ENCODE measurements at regions not wholly inside any gene's neighbourhood (a gene's known extent, or its start where the extent isn't known, plus 50 kb on each side); places are given as distances from the start of the nearest gene placed in this dataset.

DNA sequence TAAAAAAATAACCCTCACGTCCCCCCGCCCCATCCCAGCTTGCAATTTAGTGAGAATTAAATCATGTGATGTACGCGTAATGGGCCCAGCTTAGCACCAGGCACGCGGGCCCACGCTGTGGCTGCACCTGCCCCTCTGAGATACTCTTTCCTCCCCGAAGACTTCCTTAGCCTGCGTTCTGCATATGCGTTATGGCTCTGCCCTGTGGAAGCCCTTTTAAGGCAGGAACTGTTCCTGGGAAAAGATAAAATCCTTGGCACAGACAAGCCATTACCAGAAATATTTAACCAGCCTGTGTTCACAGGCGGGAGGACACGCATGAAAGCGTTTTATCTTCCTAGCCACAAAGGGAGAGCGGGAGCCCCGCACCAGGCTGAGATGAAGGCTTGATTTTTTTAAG lies 311.0 kb downstream of the LRFN2 start:
- no peaks in the 10 kb centered on the region for H3K36me3 ChIP-seq (ENCODE audit: control insufficient read depth in 1 of 2, insufficient read depth in 2 of 2, low read length in 2 of 2)
- no peak overlapping the region for H3K4me3 ChIP-seq (ENCODE audit: low read depth in 1 of 2, low read length in 2 of 2)
- H3K9me3 ChIP-seq (ENCODE audit: control insufficient read depth in 1 of 2, low read length in 2 of 2): no peaks in the 10 kb centered on the region
- no peaks in the 10 kb centered on the region for H3K27me3 ChIP-seq (ENCODE audit: control insufficient read depth in 1 of 2, insufficient read depth in 2 of 2, low read length in 2 of 2)
- no peak overlapping the region for H3K27ac ChIP-seq (ENCODE audit: low read depth, low read length)
- H3K4me1 ChIP-seq (ENCODE audit: control insufficient read depth in 1 of 2, insufficient read depth in 2 of 2, low read length in 2 of 2): peaks cover 0 to 3% of the 10 kb centered on the region in 2 donors
- no peak overlapping the region for H3K9ac ChIP-seq (ENCODE audit: low read depth in 1 of 2, low read length in 2 of 2)

- no peaks in the 10 kb centered on the region for H3K9me3 ChIP-seq (ENCODE audit: control insufficient read depth in 1 of 2, low read length in 2 of 2)
- no peak overlapping the region for H3K27ac ChIP-seq (ENCODE audit: low read depth, low read length)
- H3K9ac ChIP-seq (ENCODE audit: low read depth in 1 of 2, low read length in 2 of 2): no peak overlapping the region
- no peaks in the 10 kb centered on the region for H3K27me3 ChIP-seq (ENCODE audit: control insufficient read depth in 1 of 2, insufficient read depth in 2 of 2, low read length in 2 of 2)
- peaks cover 0 to 3% of the 10 kb centered on the region in 2 donors for H3K4me1 ChIP-seq (ENCODE audit: control insufficient read depth in 1 of 2, insufficient read depth in 2 of 2, low read length in 2 of 2)
- no peak overlapping the region for H3K4me3 ChIP-seq (ENCODE audit: low read depth in 1 of 2, low read length in 2 of 2)
- H3K36me3 ChIP-seq (ENCODE audit: control insufficient read depth in 1 of 2, insufficient read depth in 2 of 2, low read length in 2 of 2): no peaks in the 10 kb centered on the region
Observed at GRCh38 chr6:40274058-40274457, 313.1 kb downstream of the LRFN2 start.

DNA sequence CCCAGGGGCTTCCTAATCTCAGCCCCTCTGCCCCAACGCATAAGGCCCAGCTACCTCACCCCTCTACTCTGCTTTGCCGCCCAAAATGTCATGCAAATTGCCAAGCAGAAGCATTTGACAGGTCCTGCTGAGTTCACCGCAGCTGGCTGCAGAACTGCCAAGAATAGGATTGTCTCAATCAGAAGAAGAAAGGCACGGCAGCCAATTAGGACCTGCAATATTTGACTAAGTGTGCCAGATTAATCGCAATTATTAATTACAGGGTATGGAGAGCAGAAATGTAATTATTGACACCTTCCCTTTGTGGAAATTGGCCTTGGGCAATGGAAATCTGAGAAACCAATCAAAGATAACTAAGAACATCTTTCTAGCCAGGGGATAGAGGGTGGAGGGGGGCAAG lies 318.6 kb downstream of the LRFN2 start:
- Histone ChIP-seq H3K36me3 (ENCODE audit: control insufficient read depth in 1 of 2, insufficient read depth in 2 of 2, low read length in 2 of 2) (no peaks in the 10 kb centered on the region), H3K9me3 (ENCODE audit: control insufficient read depth in 1 of 2, low read length in 2 of 2) (no peaks in the 10 kb centered on the region), H3K4me3 (ENCODE audit: low read depth in 1 of 2, low read length in 2 of 2) (no peak overlapping the region), H3K4me1 (ENCODE audit: control insufficient read depth in 1 of 2, insufficient read depth in 2 of 2, low read length in 2 of 2) (no peaks in the 10 kb centered on the region), H3K27ac (ENCODE audit: low read depth, low read length) (no peak overlapping the region), H3K27me3 (ENCODE audit: control insufficient read depth in 1 of 2, insufficient read depth in 2 of 2, low read length in 2 of 2) (no peaks in the 10 kb centered on the region), H3K9ac (ENCODE audit: low read depth in 1 of 2, low read length in 2 of 2) (no peak overlapping the region)

DNA sequence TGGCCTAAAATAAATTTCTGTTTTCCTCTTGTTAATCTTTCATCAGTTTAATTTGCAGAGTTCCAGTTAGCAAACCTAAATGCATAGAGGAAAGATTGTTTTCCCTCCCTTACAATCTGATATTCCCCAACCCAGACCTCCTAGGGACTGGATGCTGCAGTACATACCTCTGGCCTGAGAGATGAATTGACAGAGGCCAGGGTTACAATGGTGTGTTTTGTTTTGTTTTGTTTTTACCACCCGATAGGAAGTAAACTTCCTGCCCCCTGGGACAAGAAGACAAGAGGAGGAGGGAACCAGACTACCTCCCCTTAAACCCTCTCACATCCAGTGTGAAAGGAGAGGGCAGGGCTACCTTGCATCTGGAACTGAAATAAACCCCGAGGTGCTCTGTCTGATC lies 319.0 kb downstream of the LRFN2 start:
- no peaks in the 10 kb centered on the region for H3K27me3 ChIP-seq (ENCODE audit: control insufficient read depth in 1 of 2, insufficient read depth in 2 of 2, low read length in 2 of 2)

GRCh38 chr6:40265615-40266014 lies 321.5 kb downstream of the LRFN2 start:
- Histone ChIP-seq H3K27ac (ENCODE audit: low read depth, low read length) (no peak overlapping the region), H3K4me1 (ENCODE audit: control insufficient read depth in 1 of 2, insufficient read depth in 2 of 2, low read length in 2 of 2) (no peaks in the 10 kb centered on the region), H3K27me3 (ENCODE audit: control insufficient read depth in 1 of 2, insufficient read depth in 2 of 2, low read length in 2 of 2) (no peaks in the 10 kb centered on the region), H3K9me3 (ENCODE audit: control insufficient read depth in 1 of 2, low read length in 2 of 2) (no peaks in the 10 kb centered on the region), H3K36me3 (ENCODE audit: control insufficient read depth in 1 of 2, insufficient read depth in 2 of 2, low read length in 2 of 2) (no peaks in the 10 kb centered on the region), H3K4me3 (ENCODE audit: low read depth in 1 of 2, low read length in 2 of 2) (no peak overlapping the region), H3K9ac (ENCODE audit: low read depth in 1 of 2, low read length in 2 of 2) (no peak overlapping the region)

More for the DNA sequence above, 319.0 kb downstream of the LRFN2 start:
- Histone ChIP-seq H3K4me1 (ENCODE audit: control insufficient read depth in 1 of 2, insufficient read depth in 2 of 2, low read length in 2 of 2) (no peaks in the 10 kb centered on the region), H3K27ac (ENCODE audit: low read depth, low read length) (no peak overlapping the region), H3K9ac (ENCODE audit: low read depth in 1 of 2, low read length in 2 of 2) (no peak overlapping the region), H3K9me3 (ENCODE audit: control insufficient read depth in 1 of 2, low read length in 2 of 2) (no peaks in the 10 kb centered on the region), H3K4me3 (ENCODE audit: low read depth in 1 of 2, low read length in 2 of 2) (no peak overlapping the region), H3K36me3 (ENCODE audit: control insufficient read depth in 1 of 2, insufficient read depth in 2 of 2, low read length in 2 of 2) (no peaks in the 10 kb centered on the region)

DNA sequence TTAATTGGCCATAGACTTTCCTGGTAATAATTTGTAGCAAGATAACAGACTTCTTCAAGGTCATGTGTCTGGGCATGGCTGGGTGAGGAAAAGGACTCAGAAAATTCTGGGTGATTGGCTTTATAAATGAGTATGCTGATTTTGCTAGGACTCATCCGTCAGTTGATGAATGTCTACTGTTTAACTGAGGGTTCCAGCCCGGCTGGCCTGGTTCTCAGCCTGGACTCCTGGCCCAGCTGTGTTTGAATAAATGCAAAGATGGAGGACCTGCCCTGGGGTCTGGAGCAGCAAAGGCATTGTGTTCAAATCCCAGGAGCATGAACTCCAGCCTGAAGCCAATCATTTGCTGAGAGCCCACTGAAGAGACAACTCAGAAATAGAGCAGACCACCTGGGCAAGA lies 323.2 kb downstream of the LRFN2 start:
- H3K27ac ChIP-seq (ENCODE audit: low read depth, low read length): no peak overlapping the region
- no peak overlapping the region for H3K9ac ChIP-seq (ENCODE audit: low read depth in 1 of 2, low read length in 2 of 2)
- no peaks in the 10 kb centered on the region for H3K9me3 ChIP-seq (ENCODE audit: control insufficient read depth in 1 of 2, low read length in 2 of 2)
- H3K27me3 ChIP-seq (ENCODE audit: control insufficient read depth in 1 of 2, insufficient read depth in 2 of 2, low read length in 2 of 2): peaks cover 0 to 4% of the 10 kb centered on the region in 2 donors
- H3K36me3 ChIP-seq (ENCODE audit: control insufficient read depth in 1 of 2, insufficient read depth in 2 of 2, low read length in 2 of 2): no peaks in the 10 kb centered on the region
- no peaks in the 10 kb centered on the region for H3K4me1 ChIP-seq (ENCODE audit: control insufficient read depth in 1 of 2, insufficient read depth in 2 of 2, low read length in 2 of 2)
- H3K4me3 ChIP-seq (ENCODE audit: low read depth in 1 of 2, low read length in 2 of 2): no peak overlapping the region

GRCh38 chr6:40262363-40262762 lies 324.8 kb downstream of the LRFN2 start:
- Histone ChIP-seq H3K9me3 (ENCODE audit: control insufficient read depth in 1 of 2, low read length in 2 of 2) (no peaks in the 10 kb centered on the region), H3K4me1 (ENCODE audit: control insufficient read depth in 1 of 2, insufficient read depth in 2 of 2, low read length in 2 of 2) (no peaks in the 10 kb centered on the region), H3K27ac (ENCODE audit: low read depth, low read length) (no peak overlapping the region), H3K27me3 (ENCODE audit: control insufficient read depth in 1 of 2, insufficient read depth in 2 of 2, low read length in 2 of 2) (peaks cover 0 to 4% of the 10 kb centered on the region in 2 donors), H3K9ac (ENCODE audit: low read depth in 1 of 2, low read length in 2 of 2) (no peak overlapping the region), H3K4me3 (ENCODE audit: low read depth in 1 of 2, low read length in 2 of 2) (no peak overlapping the region), H3K36me3 (ENCODE audit: control insufficient read depth in 1 of 2, insufficient read depth in 2 of 2, low read length in 2 of 2) (no peaks in the 10 kb centered on the region)

DNA sequence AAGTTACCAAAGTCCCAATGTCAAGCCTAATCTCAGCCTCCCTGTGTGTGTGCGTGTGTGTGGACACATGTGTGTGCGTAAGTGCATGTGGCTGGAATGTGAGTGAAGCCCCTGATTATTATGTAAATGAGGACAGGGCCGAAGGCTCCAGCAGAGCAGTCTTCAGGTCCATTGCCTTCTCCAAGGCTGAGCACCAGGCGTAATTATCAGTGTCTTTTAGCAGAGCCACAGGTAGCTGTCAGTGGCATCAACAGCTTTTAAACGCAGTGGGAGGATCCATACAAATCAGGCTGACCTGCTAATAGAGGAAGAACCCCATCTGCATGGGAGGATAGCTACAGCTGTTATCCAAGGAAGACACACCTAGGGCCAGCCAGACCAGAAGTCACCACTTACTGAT lies 324.3 kb upstream of the MOCS1 start:
- Histone ChIP-seq H3K4me3 (ENCODE audit: low read depth in 1 of 2, low read length in 2 of 2) (no peak overlapping the region), H3K27ac (ENCODE audit: low read depth, low read length) (no peak overlapping the region), H3K27me3 (ENCODE audit: control insufficient read depth in 1 of 2, insufficient read depth in 2 of 2, low read length in 2 of 2) (peaks cover 0 to 4% of the 10 kb centered on the region in 2 donors), H3K9me3 (ENCODE audit: control insufficient read depth in 1 of 2, low read length in 2 of 2) (no peaks in the 10 kb centered on the region), H3K9ac (ENCODE audit: low read depth in 1 of 2, low read length in 2 of 2) (no peak overlapping the region), H3K4me1 (ENCODE audit: control insufficient read depth in 1 of 2, insufficient read depth in 2 of 2, low read length in 2 of 2) (no peaks in the 10 kb centered on the region), H3K36me3 (ENCODE audit: control insufficient read depth in 1 of 2, insufficient read depth in 2 of 2, low read length in 2 of 2) (no peaks in the 10 kb centered on the region)

DNA sequence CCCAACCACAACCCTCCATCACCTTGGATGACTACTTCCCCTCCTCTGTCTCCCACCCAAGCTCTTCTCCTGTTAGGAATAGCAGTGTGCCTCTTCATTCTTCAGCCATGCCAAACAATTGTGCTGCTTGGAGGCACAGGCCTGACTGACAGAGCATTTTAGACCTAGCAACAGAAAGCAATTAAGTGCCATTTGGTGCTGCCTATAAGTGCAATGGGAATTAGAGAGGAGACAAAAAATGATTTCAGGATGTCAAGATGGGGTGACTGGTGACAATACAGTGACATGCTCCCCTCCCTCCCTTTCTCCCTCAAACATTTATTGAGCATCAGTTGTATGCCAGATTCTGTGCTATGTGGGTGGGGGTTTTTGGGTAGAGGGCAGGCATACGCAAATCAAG lies 322.6 kb upstream of the MOCS1 start:
- Histone ChIP-seq H3K27ac (ENCODE audit: low read depth, low read length) (no peak overlapping the region), H3K4me1 (ENCODE audit: control insufficient read depth in 1 of 2, insufficient read depth in 2 of 2, low read length in 2 of 2) (no peaks in the 10 kb centered on the region), H3K9me3 (ENCODE audit: control insufficient read depth in 1 of 2, low read length in 2 of 2) (no peaks in the 10 kb centered on the region), H3K4me3 (ENCODE audit: low read depth in 1 of 2, low read length in 2 of 2) (no peak overlapping the region), H3K9ac (ENCODE audit: low read depth in 1 of 2, low read length in 2 of 2) (no peak overlapping the region), H3K36me3 (ENCODE audit: control insufficient read depth in 1 of 2, insufficient read depth in 2 of 2, low read length in 2 of 2) (no peaks in the 10 kb centered on the region), H3K27me3 (ENCODE audit: control insufficient read depth in 1 of 2, insufficient read depth in 2 of 2, low read length in 2 of 2) (peaks cover 0 to 4% of the 10 kb centered on the region in 2 donors)

DNA sequence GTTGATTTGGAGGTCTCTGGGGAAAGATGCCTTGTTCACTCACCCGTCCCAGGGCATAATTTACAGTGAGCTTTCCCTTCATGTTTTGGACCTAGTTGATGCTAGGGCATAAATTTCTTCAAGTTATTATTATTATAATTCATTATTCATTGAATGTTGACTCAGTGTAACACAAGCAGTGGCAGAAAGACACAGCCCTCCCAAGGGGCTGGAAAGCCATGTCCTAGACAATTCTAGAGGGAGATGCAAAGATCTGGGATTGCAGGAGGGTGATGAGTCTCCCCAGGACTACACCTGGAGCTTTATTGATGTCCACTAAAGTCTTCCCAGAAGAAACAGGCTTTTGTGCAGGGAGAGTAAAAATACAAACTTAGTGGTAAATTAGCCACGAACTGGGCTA lies 322.0 kb upstream of the MOCS1 start:
- no peak overlapping the region for H3K4me3 ChIP-seq (ENCODE audit: low read depth in 1 of 2, low read length in 2 of 2)
- H3K27me3 ChIP-seq (ENCODE audit: control insufficient read depth in 1 of 2, insufficient read depth in 2 of 2, low read length in 2 of 2): peaks cover 0 to 4% of the 10 kb centered on the region in 2 donors
- H3K9me3 ChIP-seq (ENCODE audit: control insufficient read depth in 1 of 2, low read length in 2 of 2): no peaks in the 10 kb centered on the region
- H3K4me1 ChIP-seq (ENCODE audit: control insufficient read depth in 1 of 2, insufficient read depth in 2 of 2, low read length in 2 of 2): no peaks in the 10 kb centered on the region
- H3K36me3 ChIP-seq (ENCODE audit: control insufficient read depth in 1 of 2, insufficient read depth in 2 of 2, low read length in 2 of 2): no peaks in the 10 kb centered on the region
- no peak overlapping the region for H3K9ac ChIP-seq (ENCODE audit: low read depth in 1 of 2, low read length in 2 of 2)
- no peak overlapping the region for H3K27ac ChIP-seq (ENCODE audit: low read depth, low read length)

DNA sequence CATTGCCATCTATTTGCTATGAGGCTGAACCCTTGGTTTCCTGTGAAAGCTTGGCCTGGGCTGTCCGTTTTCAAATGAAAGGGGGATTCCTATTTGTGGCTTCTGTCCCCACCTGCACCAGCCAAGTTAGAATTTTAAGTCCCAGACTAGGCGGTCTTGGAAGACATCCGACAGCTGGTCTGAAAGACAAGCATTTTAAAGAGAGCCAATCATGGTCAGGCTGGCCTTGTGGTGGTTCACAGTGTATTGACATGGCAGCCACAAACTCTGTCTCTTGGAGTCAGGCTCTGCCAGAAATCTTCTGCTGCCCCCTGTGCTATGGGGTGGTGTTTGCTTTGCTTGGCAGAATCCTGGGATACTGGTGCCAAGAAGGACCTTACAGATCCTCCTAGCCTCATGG lies 319.2 kb upstream of the MOCS1 start:
- Histone ChIP-seq H3K4me3 (ENCODE audit: low read depth in 1 of 2, low read length in 2 of 2) (no peak overlapping the region), H3K9ac (ENCODE audit: low read depth in 1 of 2, low read length in 2 of 2) (no peak overlapping the region), H3K27me3 (ENCODE audit: control insufficient read depth in 1 of 2, insufficient read depth in 2 of 2, low read length in 2 of 2) (no peaks in the 10 kb centered on the region), H3K36me3 (ENCODE audit: control insufficient read depth in 1 of 2, insufficient read depth in 2 of 2, low read length in 2 of 2) (no peaks in the 10 kb centered on the region), H3K27ac (ENCODE audit: low read depth, low read length) (no peak overlapping the region), H3K4me1 (ENCODE audit: control insufficient read depth in 1 of 2, insufficient read depth in 2 of 2, low read length in 2 of 2) (no peaks in the 10 kb centered on the region), H3K9me3 (ENCODE audit: control insufficient read depth in 1 of 2, low read length in 2 of 2) (no peaks in the 10 kb centered on the region)

Measured in duodenal mucosa (tissue), 2 donors.